ENCODE measurements at regions not wholly inside any gene's neighbourhood (a gene's known extent, or its start where the extent isn't known, plus 50 kb on each side); places are given as distances from the start of the nearest gene placed in this dataset.

GRCh38 chr15:31752065-31752762 lies 278.1 kb upstream of the CHRNA7 start:
- intact Hi-C loops (cut with DNase I): loop anchor here (10.0 kb wide), 1 partner anchor 577 kb away; no protein-coding TSS in a partner anchor
- 76% methylated on average over 2 of the region's 2 CpGs for WGBS
- no peaks in the 10 kb centered on the region for H3K36me3 ChIP-seq
- H3K27me3 ChIP-seq (replicated peaks; ENCODE audit: insufficient read depth): no peaks in the 10 kb centered on the region
- no peaks in the 10 kb centered on the region for H3K4me1 ChIP-seq (replicated peaks)
- H3K9me3 ChIP-seq: no peaks in the 10 kb centered on the region
- no peak for TF ChIP-seq POLR2A (IDR thresholded peaks at IDR 0.05)
- H3K4me3 ChIP-seq: no peak overlapping the region
- DNase-seq (ENCODE audit: low spot score): no peak
- no peak overlapping the region for H3K27ac ChIP-seq

DNA sequence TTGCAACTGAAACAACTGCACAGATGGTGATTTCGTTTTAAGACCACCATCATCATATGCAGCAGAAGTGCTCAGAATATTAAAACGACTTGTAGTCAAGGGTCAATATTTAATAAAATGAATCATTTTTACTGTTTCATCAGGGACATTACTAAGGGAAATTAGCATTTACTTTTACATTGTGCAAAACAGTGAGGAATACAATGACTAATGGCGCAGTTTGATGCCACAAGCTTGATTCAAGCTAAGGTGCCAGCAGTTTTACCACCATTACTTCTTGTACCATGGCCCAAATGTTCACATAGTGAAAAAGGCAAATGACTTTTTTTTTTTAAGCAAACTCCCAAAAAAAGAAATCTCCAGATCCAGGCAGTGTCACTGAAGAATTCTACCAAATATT lies 277.4 kb upstream of the CHRNA7 start:
- Histone ChIP-seq H3K4me1 (replicated peaks) (no peaks in the 10 kb centered on the region), H3K27ac (no peak overlapping the region), H3K9me3 (no peaks in the 10 kb centered on the region), H3K27me3 (replicated peaks; ENCODE audit: insufficient read depth) (no peaks in the 10 kb centered on the region), H3K36me3 (no peaks in the 10 kb centered on the region), H3K4me3 (no peak overlapping the region)
- no peak for DNase-seq (ENCODE audit: low spot score)
- 82% methylated on average over 3 of the region's 3 CpGs for WGBS
- intact Hi-C loops (cut with DNase I): loop anchor here (10.0 kb wide), 1 partner anchor 578 kb away; no protein-coding TSS in a partner anchor
- TF ChIP-seq POLR2A (IDR thresholded peaks at IDR 0.05): no peak
- no peak for TF ChIP-seq CTCF (IDR thresholded peaks at IDR 0.05)
- no peak for TF ChIP-seq POLR2AphosphoS5 (IDR thresholded peaks at IDR 0.05)

GRCh38 chr15:31758126-31758525 lies 272.2 kb upstream of the CHRNA7 start:
- DNase-seq (ENCODE audit: low spot score): no peak
- Histone ChIP-seq H3K4me1 (replicated peaks) (no peaks in the 10 kb centered on the region), H3K27me3 (replicated peaks; ENCODE audit: insufficient read depth) (no peaks in the 10 kb centered on the region), H3K9me3 (no peaks in the 10 kb centered on the region), H3K36me3 (no peaks in the 10 kb centered on the region), H3K4me3 (no peak overlapping the region), H3K27ac (no peak overlapping the region)
- WGBS: 51% methylated on average over 5 of the region's 5 CpGs
- no peak for TF ChIP-seq CTCF (IDR thresholded peaks at IDR 0.05)
- TF ChIP-seq POLR2AphosphoS5 (IDR thresholded peaks at IDR 0.05): no peak
- no peak for TF ChIP-seq POLR2A (IDR thresholded peaks at IDR 0.05)
- intact Hi-C loops (cut with DNase I): loop anchor here (10.0 kb wide), 1 partner anchor 583 kb away; no protein-coding TSS in a partner anchor

GRCh38 chr15:31768055-31768454 lies 262.3 kb upstream of the CHRNA7 start:
- no peaks in the 10 kb centered on the region for H3K4me1 ChIP-seq (replicated peaks)
- 95% methylated on average over 13 of the region's 13 CpGs for WGBS
- no peak for TF ChIP-seq POLR2AphosphoS5 (IDR thresholded peaks at IDR 0.05)

GRCh38 chr15:31774045-31774444 lies 256.3 kb upstream of the CHRNA7 start:
- H3K4me3 ChIP-seq: no peak overlapping the region
- DNase-seq (ENCODE audit: low spot score): no peak
- intact Hi-C loops (cut with DNase I): no loop called here
- H3K4me1 ChIP-seq (replicated peaks): no peaks in the 10 kb centered on the region
- no peaks in the 10 kb centered on the region for H3K9me3 ChIP-seq
- H3K36me3 ChIP-seq: no peaks in the 10 kb centered on the region
- WGBS: 40% methylated on average over 5 of the region's 5 CpGs
- no peaks in the 10 kb centered on the region for H3K27me3 ChIP-seq (replicated peaks; ENCODE audit: insufficient read depth)
- no peak for TF ChIP-seq POLR2AphosphoS5 (IDR thresholded peaks at IDR 0.05)
- no peak for TF ChIP-seq CTCF (IDR thresholded peaks at IDR 0.05)
- TF ChIP-seq POLR2A (IDR thresholded peaks at IDR 0.05): no peak
- H3K27ac ChIP-seq: no peak overlapping the region

More at GRCh38 chr15:31768055-31768454, 262.3 kb upstream of the CHRNA7 start:
- no peak for DNase-seq (ENCODE audit: low spot score)
- Histone ChIP-seq H3K9me3 (no peaks in the 10 kb centered on the region), H3K27me3 (replicated peaks; ENCODE audit: insufficient read depth) (no peaks in the 10 kb centered on the region), H3K36me3 (no peaks in the 10 kb centered on the region), H3K27ac (no peak overlapping the region), H3K4me3 (no peak overlapping the region)
- intact Hi-C loops (cut with DNase I): loop anchor here (10.0 kb wide), 1 partner anchor 57 kb away; no protein-coding TSS in a partner anchor

DNA sequence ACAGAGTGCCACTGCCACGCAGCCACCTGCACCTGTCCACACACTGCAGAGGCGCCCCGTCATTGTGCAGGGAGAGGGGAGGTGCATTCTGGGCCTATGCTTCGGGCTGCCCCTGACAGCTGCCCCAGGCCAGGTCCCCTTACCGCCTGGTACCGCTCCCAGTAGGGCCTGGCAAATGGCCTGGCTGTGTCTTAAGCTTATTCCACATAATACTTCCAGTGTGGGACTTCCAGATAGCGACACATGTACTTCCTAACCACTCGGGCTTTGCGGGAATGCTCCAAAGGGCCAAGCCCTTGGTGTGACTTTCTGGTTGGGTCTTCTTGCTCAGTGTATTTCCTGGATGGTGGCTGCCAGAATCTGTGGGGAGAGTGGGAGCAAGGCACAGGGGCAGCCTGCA lies 254.3 kb upstream of the CHRNA7 start:
- 75% methylated on average over 9 of the region's 9 CpGs for WGBS
- Histone ChIP-seq H3K27ac (no peak overlapping the region), H3K36me3 (no peaks in the 10 kb centered on the region), H3K27me3 (replicated peaks; ENCODE audit: insufficient read depth) (no peaks in the 10 kb centered on the region), H3K4me1 (replicated peaks) (no peaks in the 10 kb centered on the region), H3K4me3 (no peak overlapping the region), H3K9me3 (no peaks in the 10 kb centered on the region)
- DNase-seq (ENCODE audit: low spot score): no peak
- intact Hi-C loops (cut with DNase I): no loop called here
- TF ChIP-seq POLR2A (IDR thresholded peaks at IDR 0.05): no peak

Data from prostate gland (tissue), 2 donors.